Mammary epithelial cell (primary cell): ENCODE measurements at regions not wholly inside any gene's neighbourhood (a gene's known extent, or its start where the extent isn't known, plus 50 kb on each side); places are given as distances from the start of the nearest gene placed in this dataset.

Source experiments
- EZH2 ChIP-seq: IDR thresholded peaks from 2 replicates; pipeline ENCODE4 v1.6.1; 2012; ENCODE audit warnings: low read length, inconsistent platforms, borderline replicate concordance
- TF ChIP-seq, protein P1 (sequence below), 2 donors: IDR thresholded peaks in 1 of 2; conservative IDR thresholded peaks in 1 of 2; 2 replicates each; pipeline ENCODE4 v1.5.1; 2011 to 2012; ENCODE audit warnings: inconsistent platforms in 2 of 2, low read length in 2 of 2, mild to moderate bottlenecking in 2 of 2, control low read depth in 1 of 2, low read depth in 1 of 2; ENCODE audit not compliant: insufficient read depth in 1 of 2; ENCODE audit errors: extremely low read depth in 1 of 2

DNA sequence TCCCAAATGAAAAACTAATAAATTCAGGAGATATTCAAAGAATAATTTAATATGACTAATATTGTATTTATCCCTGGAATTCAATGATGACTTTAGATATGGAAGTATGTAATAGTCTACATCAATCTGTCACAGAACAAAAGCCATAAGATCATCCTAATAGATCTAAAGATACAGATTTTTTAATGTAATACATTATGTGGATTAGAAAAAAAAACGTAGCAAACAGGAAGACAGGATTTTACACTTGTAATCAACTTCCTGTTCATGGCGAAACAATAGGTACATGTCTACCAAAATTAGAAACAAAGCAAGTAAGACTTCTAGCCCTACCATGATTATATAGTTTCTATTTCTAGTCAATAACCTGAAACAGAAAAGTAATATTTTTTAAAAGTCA is 192.2 kb downstream of the TTC32 start:
- TF ChIP-seq, protein P1, sequence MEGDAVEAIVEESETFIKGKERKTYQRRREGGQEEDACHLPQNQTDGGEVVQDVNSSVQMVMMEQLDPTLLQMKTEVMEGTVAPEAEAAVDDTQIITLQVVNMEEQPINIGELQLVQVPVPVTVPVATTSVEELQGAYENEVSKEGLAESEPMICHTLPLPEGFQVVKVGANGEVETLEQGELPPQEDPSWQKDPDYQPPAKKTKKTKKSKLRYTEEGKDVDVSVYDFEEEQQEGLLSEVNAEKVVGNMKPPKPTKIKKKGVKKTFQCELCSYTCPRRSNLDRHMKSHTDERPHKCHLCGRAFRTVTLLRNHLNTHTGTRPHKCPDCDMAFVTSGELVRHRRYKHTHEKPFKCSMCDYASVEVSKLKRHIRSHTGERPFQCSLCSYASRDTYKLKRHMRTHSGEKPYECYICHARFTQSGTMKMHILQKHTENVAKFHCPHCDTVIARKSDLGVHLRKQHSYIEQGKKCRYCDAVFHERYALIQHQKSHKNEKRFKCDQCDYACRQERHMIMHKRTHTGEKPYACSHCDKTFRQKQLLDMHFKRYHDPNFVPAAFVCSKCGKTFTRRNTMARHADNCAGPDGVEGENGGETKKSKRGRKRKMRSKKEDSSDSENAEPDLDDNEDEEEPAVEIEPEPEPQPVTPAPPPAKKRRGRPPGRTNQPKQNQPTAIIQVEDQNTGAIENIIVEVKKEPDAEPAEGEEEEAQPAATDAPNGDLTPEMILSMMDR (conservative IDR thresholded peaks at IDR 0.05 in 1 of 2, IDR thresholded peaks at IDR 0.05 in 1 of 2; ENCODE audit: extremely low read depth in 1 of 2, insufficient read depth in 1 of 2, low read depth in 1 of 2, low read length in 2 of 2), result no peak
- no peak for TF ChIP-seq EZH2
